ENCODE measurements at regions not wholly inside any gene's neighbourhood (a gene's known extent, or its start where the extent isn't known, plus 50 kb on each side); places are given as distances from the start of the nearest gene placed in this dataset.

GRCh38 chr10:117751259-117751658 is 208.7 kb downstream of the EMX2 start:
- Histone ChIP-seq H3K27ac (no peak overlapping the region), H3K4me3 (no peak overlapping the region), H3K36me3 (no peaks in the 10 kb centered on the region), H3K9me3 (no peaks in the 10 kb centered on the region), H3K4me1 (no peaks in the 10 kb centered on the region), H3K27me3 (peaks cover 0 to 2% (median 0%) of the 10 kb centered on the region in 4 donors)
- DNase-seq: no peak
- 89 to 100% methylated on average over 1 of the region's 1 CpG for WGBS, 2 donors
- TF ChIP-seq POLR2A (IDR thresholded peaks at IDR 0.05) (no peak), CTCF (IDR thresholded peaks at IDR 0.05) (no peak)
- intact Hi-C loops (cut with DNase I): no loop called here

GRCh38 chr10:117752103-117752502 is 209.6 kb downstream of the EMX2 start:
- TF ChIP-seq CTCF (IDR thresholded peaks at IDR 0.05): no peak
- TF ChIP-seq POLR2A (IDR thresholded peaks at IDR 0.05): no peak
- Histone ChIP-seq H3K4me1 (no peaks in the 10 kb centered on the region), H3K36me3 (no peaks in the 10 kb centered on the region), H3K27me3 (no peaks in the 10 kb centered on the region), H3K9me3 (no peaks in the 10 kb centered on the region), H3K27ac (no peak overlapping the region), H3K4me3 (no peak overlapping the region)
- intact Hi-C loops (cut with DNase I): no loop called here
- no peak for DNase-seq
- 71 to 77% methylated on average over 4 of the region's 4 CpGs for WGBS, 2 donors

GRCh38 chr10:117754770-117755658 is 212.5 kb downstream of the EMX2 start:
- WGBS, 2 donors: 68 to 69% methylated on average over 13 to 15 of the region's 15 CpGs
- DNase-seq: no peak
- H3K36me3 ChIP-seq: no peaks in the 10 kb centered on the region
- TF ChIP-seq CTCF (IDR thresholded peaks at IDR 0.05): no peak
- TF ChIP-seq POLR2A (IDR thresholded peaks at IDR 0.05): no peak
- H3K4me1 ChIP-seq: no peaks in the 10 kb centered on the region
- no peak overlapping the region for H3K4me3 ChIP-seq
- no peak overlapping the region for H3K27ac ChIP-seq
- no peaks in the 10 kb centered on the region for H3K27me3 ChIP-seq
- intact Hi-C loops (cut with DNase I): no loop called here
- H3K9me3 ChIP-seq: no peaks in the 10 kb centered on the region

GRCh38 chr10:117755659-117756014 is 213.1 kb downstream of the EMX2 start:
- no peaks in the 10 kb centered on the region for H3K9me3 ChIP-seq
- 36 to 50% methylated on average over 3 of the region's 3 CpGs for WGBS, 2 donors
- intact Hi-C loops (cut with DNase I): no loop called here
- DNase-seq: no peak
- TF ChIP-seq POLR2A (IDR thresholded peaks at IDR 0.05) (no peak), CTCF (IDR thresholded peaks at IDR 0.05) (no peak)
- H3K27ac ChIP-seq: no peak overlapping the region
- no peaks in the 10 kb centered on the region for H3K4me1 ChIP-seq
- H3K27me3 ChIP-seq: peaks cover 0 to 1% (median 0%) of the 10 kb centered on the region in 4 donors
- no peak overlapping the region for H3K4me3 ChIP-seq
- H3K36me3 ChIP-seq: no peaks in the 10 kb centered on the region

GRCh38 chr10:117757086-117757720 is 214.7 kb downstream of the EMX2 start:
- WGBS, 2 donors: 60 to 65% methylated on average over 8 to 9 of the region's 9 CpGs
- Histone ChIP-seq H3K4me1 (no peaks in the 10 kb centered on the region), H3K36me3 (no peaks in the 10 kb centered on the region), H3K27ac (no peak overlapping the region), H3K9me3 (no peaks in the 10 kb centered on the region), H3K4me3 (no peak overlapping the region), H3K27me3 (peaks cover 0 to 6% (median 0%) of the 10 kb centered on the region in 4 donors)
- intact Hi-C loops (cut with DNase I): no loop called here
- TF ChIP-seq POLR2A (IDR thresholded peaks at IDR 0.05): no peak
- no peak for TF ChIP-seq CTCF (IDR thresholded peaks at IDR 0.05)
- no peak for DNase-seq

Data from esophagus squamous epithelium (tissue), 5 donors.